Panc1 (cell line): ENCODE measurements at regions not wholly inside any gene's neighbourhood (a gene's known extent, or its start where the extent isn't known, plus 50 kb on each side); places are given as distances from the start of the nearest gene placed in this dataset.

ENCODE experiments used
- ATAC-seq: fragments of 200-7000 bp; cut with Tn5 transposase; 2 replicates; pipeline ENCODE4 v1.9.1; 2020; ENCODE audit warnings: mild to moderate bottlenecking, moderate library complexity
- BruUV-seq: library from RNA; stranded (reverse); fragments of 400-500 nt; replicated peaks from 2 replicates; lab custom pipeline; 2021; lab: Mats Ljungman, UMichigan
- CTCF ChIA-PET: fragments of 300-600 bp; sonication (Branson Sonifier 250); formaldehyde crosslinking; loops from one replicate; lab custom pipeline; 2022; ENCODE audit warnings: antibody characterized with exemption; lab: Charles Lee
- POLR2A ChIA-PET: fragments of 300-600 bp; sonication (Branson Sonifier 250); formaldehyde crosslinking; loops from one replicate; lab custom pipeline; 2022; ENCODE audit warnings: antibody characterized with exemption; lab: Charles Lee
- DNase-seq: peaks from one replicate; pipeline ENCODE4 v3.0.0-alpha.2; 2010; ENCODE audit warnings: low read depth, low spot score
- H3K27ac ChIP-seq: 2 replicates; pipeline ENCODE4 v1.5.1; 2011; ENCODE audit warnings: mild to moderate bottlenecking, low read length, inconsistent platforms
- H3K27me3 ChIP-seq: fragments of 200-500 bp; sonication (Bioruptor generic); 2 replicates; pipeline ENCODE4 v1.6.0; 2014; ENCODE audit warnings: low read length, inconsistent platforms; ENCODE audit not compliant: control insufficient read depth, insufficient read depth
- H3K36me3 ChIP-seq: fragments of 200-500 bp; sonication (Bioruptor generic); 2 replicates; pipeline ENCODE4 v1.5.1; 2014; ENCODE audit warnings: inconsistent platforms, mild to moderate bottlenecking, low read length, moderate library complexity; ENCODE audit not compliant: control insufficient read depth, insufficient read depth
- H3K4me1 ChIP-seq: 2 replicates; pipeline ENCODE4 v1.5.1; 2011; ENCODE audit warnings: inconsistent platforms, mild to moderate bottlenecking, low read length, moderate library complexity; ENCODE audit not compliant: control insufficient read depth, insufficient read depth
- H3K4me3 ChIP-seq, 2 experiments: 2 replicates each; pipeline ENCODE4 v1.5.1; 2011 to 2012; ENCODE audit warnings: low read depth in 2 of 2, low read length in 2 of 2, mild to moderate bottlenecking in 2 of 2, inconsistent platforms in 1 of 2, moderate library complexity in 1 of 2
- H3K9me3 ChIP-seq: fragments of 200-500 bp; sonication (Bioruptor generic); 2 replicates; pipeline ENCODE4 v1.5.1; 2014; ENCODE audit warnings: low read depth, mild to moderate bottlenecking, inconsistent platforms, low read length, moderate library complexity; ENCODE audit not compliant: control insufficient read depth, insufficient read depth
- POLR2AphosphoS5 ChIP-seq: IDR thresholded peaks from 2 replicates; pipeline ENCODE4 v1.6.1; 2012; ENCODE audit warnings: mild to moderate bottlenecking, low read depth, low read length, moderate library complexity
- SIN3A ChIP-seq: IDR thresholded peaks from 2 replicates; pipeline ENCODE4 v1.6.1; 2012; ENCODE audit warnings: low read depth, mild to moderate bottlenecking, low read length, moderate library complexity, borderline replicate concordance; ENCODE audit not compliant: insufficient read depth
- TCF7L2 ChIP-seq: IDR thresholded peaks from 2 replicates; pipeline ENCODE4 v1.6.1; 2011; ENCODE audit warnings: mild to moderate bottlenecking, low read depth, low read length, inconsistent platforms
- in situ Hi-C: cut with HindIII; loops from 2 replicates; pipeline ENCODE4 v1.10.0; 2016; ENCODE audit warnings: low sequenced_read_pairs, low pct_unique_long_range_greater_than_20kb
- intact Hi-C: fragments of 100-400 bp; cut with micrococcal nuclease; formaldehyde crosslinking; loops from one replicate; pipeline ENCODE4 v1.10.0; 2022; ENCODE audit not compliant: unreplicated experiment
- TF ChIP-seq, protein P1 (sequence below): fragments of 450-650 bp; IDR thresholded peaks from 2 replicates; pipeline ENCODE4 v1.5.1; 2017; ENCODE audit warnings: mild to moderate bottlenecking
- TF ChIP-seq, protein P2 (sequence below), 2 experiments: IDR thresholded peaks; 2 replicates each; pipeline ENCODE4 v1.6.1; 2011 to 2012; ENCODE audit warnings: low read depth in 2 of 2, control low read depth in 1 of 2, low read length in 1 of 2, mild to moderate bottlenecking in 1 of 2, moderate library complexity in 1 of 2; ENCODE audit not compliant: insufficient read depth in 1 of 2

DNA sequence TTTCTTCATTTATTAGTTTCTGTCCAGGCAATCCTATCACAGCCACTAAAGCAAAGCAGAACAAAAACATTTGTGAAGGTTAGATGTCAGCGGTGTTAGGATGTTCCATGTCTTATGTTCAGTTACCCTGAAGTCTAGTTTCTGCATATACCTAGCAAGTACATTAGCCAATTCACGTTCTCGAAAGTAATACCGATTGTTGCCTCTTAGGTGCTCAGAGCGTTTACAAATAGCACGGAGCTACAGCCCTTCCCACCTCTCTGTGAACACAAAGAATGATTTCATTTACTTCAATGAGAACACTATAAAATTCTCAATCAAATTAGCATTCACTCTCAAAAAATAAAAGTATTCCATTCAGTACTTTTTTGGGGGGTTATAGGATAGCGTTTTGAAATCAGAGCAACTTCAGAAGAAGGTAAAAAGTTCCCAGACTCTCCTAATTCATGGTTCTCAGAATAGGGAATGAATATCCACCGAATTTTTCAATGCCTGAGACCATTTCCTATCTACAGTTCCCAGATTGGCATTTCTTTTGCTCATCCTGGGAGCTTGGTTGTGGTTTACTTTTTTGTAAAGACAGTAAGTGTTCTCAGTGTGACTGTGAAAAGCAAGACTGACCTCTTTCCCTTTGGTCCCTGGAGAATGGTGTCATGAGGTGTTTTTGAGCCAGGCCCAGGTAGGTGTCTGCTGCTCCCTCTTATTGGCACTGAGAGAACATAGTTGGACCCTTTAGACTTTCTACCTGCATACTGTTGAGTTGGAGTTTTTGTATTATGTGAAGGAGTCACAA is 488.0 kb upstream of the RGS6 start:
- CTCF ChIA-PET, result no interaction called here
- POLR2A ChIA-PET, result no interaction called here
- no peaks in the 10 kb centered on the region; the same call in 1 of the 2 replicates for H3K4me1 ChIP-seq
- DNase-seq (no peak), ATAC-seq (no peak)
- H3K27me3 ChIP-seq, result no peaks in the 10 kb centered on the region
- no peak overlapping the region for H3K4me3 ChIP-seq
- H3K27ac ChIP-seq, result no peak overlapping the region
- intact Hi-C loops, result no loop called here
- H3K36me3 ChIP-seq, result no peaks in the 10 kb centered on the region
- H3K9me3 ChIP-seq, result no peaks in the 10 kb centered on the region
- no TSS peak for BruUV-seq
- TF ChIP-seq SIN3A, result no peak
- TF ChIP-seq, protein P1, sequence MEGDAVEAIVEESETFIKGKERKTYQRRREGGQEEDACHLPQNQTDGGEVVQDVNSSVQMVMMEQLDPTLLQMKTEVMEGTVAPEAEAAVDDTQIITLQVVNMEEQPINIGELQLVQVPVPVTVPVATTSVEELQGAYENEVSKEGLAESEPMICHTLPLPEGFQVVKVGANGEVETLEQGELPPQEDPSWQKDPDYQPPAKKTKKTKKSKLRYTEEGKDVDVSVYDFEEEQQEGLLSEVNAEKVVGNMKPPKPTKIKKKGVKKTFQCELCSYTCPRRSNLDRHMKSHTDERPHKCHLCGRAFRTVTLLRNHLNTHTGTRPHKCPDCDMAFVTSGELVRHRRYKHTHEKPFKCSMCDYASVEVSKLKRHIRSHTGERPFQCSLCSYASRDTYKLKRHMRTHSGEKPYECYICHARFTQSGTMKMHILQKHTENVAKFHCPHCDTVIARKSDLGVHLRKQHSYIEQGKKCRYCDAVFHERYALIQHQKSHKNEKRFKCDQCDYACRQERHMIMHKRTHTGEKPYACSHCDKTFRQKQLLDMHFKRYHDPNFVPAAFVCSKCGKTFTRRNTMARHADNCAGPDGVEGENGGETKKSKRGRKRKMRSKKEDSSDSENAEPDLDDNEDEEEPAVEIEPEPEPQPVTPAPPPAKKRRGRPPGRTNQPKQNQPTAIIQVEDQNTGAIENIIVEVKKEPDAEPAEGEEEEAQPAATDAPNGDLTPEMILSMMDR, result no peak
- TF ChIP-seq POLR2AphosphoS5, result no peak
- TF ChIP-seq, protein P2, sequence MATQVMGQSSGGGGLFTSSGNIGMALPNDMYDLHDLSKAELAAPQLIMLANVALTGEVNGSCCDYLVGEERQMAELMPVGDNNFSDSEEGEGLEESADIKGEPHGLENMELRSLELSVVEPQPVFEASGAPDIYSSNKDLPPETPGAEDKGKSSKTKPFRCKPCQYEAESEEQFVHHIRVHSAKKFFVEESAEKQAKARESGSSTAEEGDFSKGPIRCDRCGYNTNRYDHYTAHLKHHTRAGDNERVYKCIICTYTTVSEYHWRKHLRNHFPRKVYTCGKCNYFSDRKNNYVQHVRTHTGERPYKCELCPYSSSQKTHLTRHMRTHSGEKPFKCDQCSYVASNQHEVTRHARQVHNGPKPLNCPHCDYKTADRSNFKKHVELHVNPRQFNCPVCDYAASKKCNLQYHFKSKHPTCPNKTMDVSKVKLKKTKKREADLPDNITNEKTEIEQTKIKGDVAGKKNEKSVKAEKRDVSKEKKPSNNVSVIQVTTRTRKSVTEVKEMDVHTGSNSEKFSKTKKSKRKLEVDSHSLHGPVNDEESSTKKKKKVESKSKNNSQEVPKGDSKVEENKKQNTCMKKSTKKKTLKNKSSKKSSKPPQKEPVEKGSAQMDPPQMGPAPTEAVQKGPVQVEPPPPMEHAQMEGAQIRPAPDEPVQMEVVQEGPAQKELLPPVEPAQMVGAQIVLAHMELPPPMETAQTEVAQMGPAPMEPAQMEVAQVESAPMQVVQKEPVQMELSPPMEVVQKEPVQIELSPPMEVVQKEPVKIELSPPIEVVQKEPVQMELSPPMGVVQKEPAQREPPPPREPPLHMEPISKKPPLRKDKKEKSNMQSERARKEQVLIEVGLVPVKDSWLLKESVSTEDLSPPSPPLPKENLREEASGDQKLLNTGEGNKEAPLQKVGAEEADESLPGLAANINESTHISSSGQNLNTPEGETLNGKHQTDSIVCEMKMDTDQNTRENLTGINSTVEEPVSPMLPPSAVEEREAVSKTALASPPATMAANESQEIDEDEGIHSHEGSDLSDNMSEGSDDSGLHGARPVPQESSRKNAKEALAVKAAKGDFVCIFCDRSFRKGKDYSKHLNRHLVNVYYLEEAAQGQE (IDR thresholded peaks at IDR 0.05; ENCODE audit: insufficient read depth in 1 of 2, low read depth in 2 of 2, low read length in 1 of 2), result no peak
- no peak for TF ChIP-seq TCF7L2
- in situ Hi-C loops, result no loop called here

DNA sequence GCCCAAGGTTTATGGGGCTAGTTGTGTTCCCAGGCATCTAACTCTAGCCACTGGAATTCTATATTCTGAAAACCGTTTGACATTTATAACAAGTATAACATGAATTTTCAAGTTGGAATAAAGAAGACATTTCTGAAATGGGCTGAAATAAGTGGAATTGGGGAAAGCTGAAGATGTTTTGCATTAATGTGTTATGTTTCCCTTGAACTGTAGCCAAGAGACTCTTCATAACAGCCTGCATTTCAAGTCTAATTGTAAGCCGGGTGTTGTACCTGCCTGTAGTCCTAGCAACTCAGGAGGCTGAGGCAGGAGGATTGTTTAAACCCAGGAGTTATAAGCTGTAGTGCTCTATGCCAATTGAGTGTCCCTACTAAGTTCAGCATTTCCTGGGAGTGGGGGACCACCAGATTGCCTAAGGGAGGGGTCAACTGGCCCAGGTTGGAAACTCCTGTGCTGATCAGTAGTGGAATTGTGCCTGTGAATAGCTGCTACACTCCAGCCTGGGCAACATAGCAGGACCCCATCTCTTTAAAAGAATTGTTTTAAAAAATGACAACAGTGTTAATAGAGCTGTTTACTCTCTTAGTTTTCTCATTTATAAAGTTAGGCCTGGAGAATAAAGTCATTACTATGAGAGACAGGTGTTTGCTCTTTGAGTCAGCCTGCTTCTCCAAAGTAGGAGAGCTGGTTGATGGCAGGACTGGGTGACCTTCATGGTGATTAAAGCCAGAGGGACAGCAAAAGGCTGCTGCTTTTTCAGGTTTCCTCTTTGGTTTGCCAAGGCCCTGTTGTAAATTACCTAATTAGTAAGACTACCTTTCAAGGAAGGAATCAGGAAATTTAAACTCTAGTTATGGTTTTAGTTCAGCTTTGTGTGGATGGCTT is 483.6 kb upstream of the RGS6 start:
- no peak for ATAC-seq
- in situ Hi-C loops, result no loop called here
- no TSS peak for BruUV-seq
- TF ChIP-seq POLR2AphosphoS5 (no peak), TCF7L2 (no peak), SIN3A (no peak)
- TF ChIP-seq, protein P2 (IDR thresholded peaks at IDR 0.05; ENCODE audit: insufficient read depth in 1 of 2, low read depth in 2 of 2, low read length in 1 of 2), result no peak
- TF ChIP-seq, protein P1, result no peak
- intact Hi-C loops, result no loop called here
- H3K27ac ChIP-seq, result no peak overlapping the region
- ChIA-PET POLR2A (interaction anchor here (0.6 kb wide), 1 partner anchor 101 kb away, joined by 3 read pairs; no protein-coding TSS in a partner anchor), CTCF (no interaction called here)
- DNase-seq, result no peak
- H3K4me1 ChIP-seq, result no peaks in the 10 kb centered on the region
- no peaks in the 10 kb centered on the region for H3K9me3 ChIP-seq
- no peaks in the 10 kb centered on the region for H3K36me3 ChIP-seq
- no peaks in the 10 kb centered on the region for H3K27me3 ChIP-seq
- H3K4me3 ChIP-seq, result no peak overlapping the region
